ENCODE measurements at regions not wholly inside any gene's neighbourhood (a gene's known extent, or its start where the extent isn't known, plus 50 kb on each side); places are given as distances from the start of the nearest gene placed in this dataset.

- Mint-ChIP-seq H3K4me1 (no peaks in the 10 kb centered on the region), H3K9me3 (peaks cover 3% of the 10 kb centered on the region), H3K27ac (no peak overlapping the region), H3K36me3 (ENCODE audit: low read depth) (no peaks in the 10 kb centered on the region), H3K4me3 (no peak overlapping the region), H3K27me3 (peaks cover 20% of the 10 kb centered on the region)
- no peak for DNase-seq
- intact Hi-C loops (cut with micrococcal nuclease): no loop called here
Observed at GRCh38 chr3:150261418-150261817, 146.7 kb upstream of the TSC22D2 start.

- peaks cover 18% of the 10 kb centered on the region for H3K27me3 Mint-ChIP-seq
- no peak overlapping the region for H3K27ac Mint-ChIP-seq
- H3K36me3 Mint-ChIP-seq (ENCODE audit: low read depth): no peaks in the 10 kb centered on the region
- intact Hi-C loops (cut with micrococcal nuclease): no loop called here
- no peak for DNase-seq
- H3K4me1 Mint-ChIP-seq: no peaks in the 10 kb centered on the region
- H3K9me3 Mint-ChIP-seq: peaks cover 3% of the 10 kb centered on the region
- no peak overlapping the region for H3K4me3 Mint-ChIP-seq
Observed at GRCh38 chr3:150260398-150260710, 147.7 kb upstream of the TSC22D2 start.

- Mint-ChIP-seq H3K27me3 (peaks cover 20% of the 10 kb centered on the region), H3K27ac (no peak overlapping the region), H3K9me3 (peaks cover 3% of the 10 kb centered on the region), H3K4me3 (no peak overlapping the region), H3K4me1 (no peaks in the 10 kb centered on the region), H3K36me3 (ENCODE audit: low read depth) (no peaks in the 10 kb centered on the region)
- DNase-seq: no peak
- intact Hi-C loops (cut with micrococcal nuclease): no loop called here
Observed at GRCh38 chr3:150259526-150260397, 148.3 kb upstream of the TSC22D2 start.

GRCh38 chr3:150256782-150257181, 151.3 kb upstream of the TSC22D2 start:
- intact Hi-C loops (cut with micrococcal nuclease): no loop called here
- H3K36me3 Mint-ChIP-seq (ENCODE audit: low read depth): no peaks in the 10 kb centered on the region
- no peak overlapping the region for H3K4me3 Mint-ChIP-seq
- H3K9me3 Mint-ChIP-seq: peaks cover 3% of the 10 kb centered on the region
- H3K4me1 Mint-ChIP-seq: no peaks in the 10 kb centered on the region
- H3K27me3 Mint-ChIP-seq: peaks cover 12% of the 10 kb centered on the region
- no peak overlapping the region for H3K27ac Mint-ChIP-seq
- DNase-seq: no peak

- peaks cover 12% of the 10 kb centered on the region for H3K27me3 Mint-ChIP-seq
- H3K4me3 Mint-ChIP-seq: no peak overlapping the region
- H3K9me3 Mint-ChIP-seq: peaks cover 3% of the 10 kb centered on the region
- H3K27ac Mint-ChIP-seq: no peak overlapping the region
- H3K4me1 Mint-ChIP-seq: no peaks in the 10 kb centered on the region
- H3K36me3 Mint-ChIP-seq (ENCODE audit: low read depth): no peaks in the 10 kb centered on the region
- DNase-seq: no peak
- intact Hi-C loops (cut with micrococcal nuclease): no loop called here
Observed at GRCh38 chr3:150256318-150256717, 151.8 kb upstream of the TSC22D2 start.

GRCh38 chr3:150255826-150256225, 152.3 kb upstream of the TSC22D2 start:
- H3K27ac Mint-ChIP-seq: no peak overlapping the region
- no peak overlapping the region for H3K4me3 Mint-ChIP-seq
- H3K4me1 Mint-ChIP-seq: no peaks in the 10 kb centered on the region
- H3K27me3 Mint-ChIP-seq: peaks cover 12% of the 10 kb centered on the region
- no peak for DNase-seq
- intact Hi-C loops (cut with micrococcal nuclease): no loop called here
- H3K9me3 Mint-ChIP-seq: peaks cover 3% of the 10 kb centered on the region
- H3K36me3 Mint-ChIP-seq (ENCODE audit: low read depth): no peaks in the 10 kb centered on the region

GRCh38 chr3:150255413-150255812, 152.7 kb upstream of the TSC22D2 start:
- Mint-ChIP-seq H3K4me1 (no peaks in the 10 kb centered on the region), H3K9me3 (peaks cover 3% of the 10 kb centered on the region), H3K27ac (no peak overlapping the region), H3K27me3 (peaks cover 12% of the 10 kb centered on the region), H3K36me3 (ENCODE audit: low read depth) (no peaks in the 10 kb centered on the region), H3K4me3 (no peak overlapping the region)
- DNase-seq: no peak
- intact Hi-C loops (cut with micrococcal nuclease): no loop called here

- peaks cover 10% of the 10 kb centered on the region for H3K27me3 Mint-ChIP-seq
- H3K27ac Mint-ChIP-seq: no peak overlapping the region
- H3K4me1 Mint-ChIP-seq: no peaks in the 10 kb centered on the region
- peaks cover 3% of the 10 kb centered on the region for H3K9me3 Mint-ChIP-seq
- DNase-seq: no peak
- intact Hi-C loops (cut with micrococcal nuclease): no loop called here
- H3K4me3 Mint-ChIP-seq: no peak overlapping the region
- H3K36me3 Mint-ChIP-seq (ENCODE audit: low read depth): no peaks in the 10 kb centered on the region
Observed at GRCh38 chr3:150254309-150254708, 153.8 kb upstream of the TSC22D2 start.

- intact Hi-C loops (cut with micrococcal nuclease): no loop called here
- H3K9me3 Mint-ChIP-seq: peaks cover 3% of the 10 kb centered on the region
- no peak for DNase-seq
- H3K36me3 Mint-ChIP-seq (ENCODE audit: low read depth): no peaks in the 10 kb centered on the region
- H3K4me3 Mint-ChIP-seq: no peak overlapping the region
- H3K27me3 Mint-ChIP-seq: peaks cover 9% of the 10 kb centered on the region
- no peaks in the 10 kb centered on the region for H3K4me1 Mint-ChIP-seq
- H3K27ac Mint-ChIP-seq: no peak overlapping the region
Observed at GRCh38 chr3:150253622-150254021, 154.5 kb upstream of the TSC22D2 start.

GRCh38 chr3:150252462-150252861, 155.6 kb upstream of the TSC22D2 start:
- H3K36me3 Mint-ChIP-seq (ENCODE audit: low read depth): no peaks in the 10 kb centered on the region
- DNase-seq: no peak
- no peaks in the 10 kb centered on the region for H3K4me1 Mint-ChIP-seq
- no peak overlapping the region for H3K27ac Mint-ChIP-seq
- H3K9me3 Mint-ChIP-seq: peaks cover 3% of the 10 kb centered on the region
- H3K27me3 Mint-ChIP-seq: peaks cover 12% of the 10 kb centered on the region
- H3K4me3 Mint-ChIP-seq: no peak overlapping the region
- intact Hi-C loops (cut with micrococcal nuclease): no loop called here

GRCh38 chr3:150251187-150252062, 156.7 kb upstream of the TSC22D2 start:
- H3K4me3 Mint-ChIP-seq: no peak overlapping the region
- no peak overlapping the region for H3K27ac Mint-ChIP-seq
- DNase-seq: no peak
- no peaks in the 10 kb centered on the region for H3K4me1 Mint-ChIP-seq
- intact Hi-C loops (cut with micrococcal nuclease): no loop called here
- peaks cover 14% of the 10 kb centered on the region for H3K27me3 Mint-ChIP-seq
- H3K9me3 Mint-ChIP-seq: no peaks in the 10 kb centered on the region
- no peaks in the 10 kb centered on the region for H3K36me3 Mint-ChIP-seq (ENCODE audit: low read depth)

- Mint-ChIP-seq H3K4me3 (no peak overlapping the region), H3K36me3 (ENCODE audit: low read depth) (no peaks in the 10 kb centered on the region), H3K9me3 (no peaks in the 10 kb centered on the region), H3K27me3 (peaks cover 23% of the 10 kb centered on the region), H3K4me1 (no peaks in the 10 kb centered on the region), H3K27ac (no peak overlapping the region)
- no peak for DNase-seq
- intact Hi-C loops (cut with micrococcal nuclease): no loop called here
Observed at GRCh38 chr3:150249779-150250470, 158.2 kb upstream of the TSC22D2 start.

- Mint-ChIP-seq H3K4me3 (no peak overlapping the region), H3K27ac (no peak overlapping the region), H3K9me3 (no peaks in the 10 kb centered on the region)
Observed at GRCh38 chr3:150248888-150249681, 159.0 kb upstream of the TSC22D2 start.

More at GRCh38 chr3:150248888-150249681, 159.0 kb upstream of the TSC22D2 start:
- Mint-ChIP-seq H3K36me3 (ENCODE audit: low read depth) (no peaks in the 10 kb centered on the region), H3K4me1 (no peaks in the 10 kb centered on the region), H3K27me3 (peaks cover 22% of the 10 kb centered on the region)
- intact Hi-C loops (cut with micrococcal nuclease): no loop called here
- no peak for DNase-seq

All from activated CD4-positive, alpha-beta T cell treated with anti-CD3 and anti-CD28 coated beads, Interleukin-2, amount 10 ng/mL, durations not matched to agents 24 days and 14 days (primary cell).